Right cardiac atrium (tissue), 5 donors: ENCODE measurements at regions not wholly inside any gene's neighbourhood (a gene's known extent, or its start where the extent isn't known, plus 50 kb on each side); places are given as distances from the start of the nearest gene placed in this dataset.
A peak's percentile ranks its signal among the peaks of the same experiment; 100 is the strongest.

Experiments
- ATAC-seq, 2 donors: fragments of 200-7000 bp; cut with Tn5 transposase; one replicate each; pipeline versions ENCODE4 v1.8.0 to v1.9.1; 2020; ENCODE audit warnings: moderate library complexity in 2 of 2, mild to moderate bottlenecking in 1 of 2
- DNase-seq, 3 donors: peaks; one replicate each; pipeline ENCODE4 v3.0.0-alpha.2; 2020
- H3K27ac ChIP-seq: one replicate; pipeline ENCODE4 v1.5.1; 2013; ENCODE audit warnings: mild to moderate bottlenecking, low read length, control low read depth, moderate library complexity
- H3K27me3 ChIP-seq: one replicate; pipeline ENCODE4 v1.6.1; 2013; ENCODE audit not compliant: control insufficient read depth, insufficient read depth
- H3K4me1 ChIP-seq: one replicate; pipeline ENCODE4 v1.6.1; 2013; ENCODE audit warnings: low read length; ENCODE audit not compliant: control insufficient read depth, insufficient read depth
- H3K4me3 ChIP-seq: one replicate; pipeline ENCODE4 v1.5.1; 2013; ENCODE audit warnings: low read length, control low read depth
- H3K9me3 ChIP-seq: one replicate; pipeline ENCODE4 v1.6.1; 2013; ENCODE audit warnings: low read length; ENCODE audit not compliant: control insufficient read depth
- WGBS: extraction: QIAGEN DNeasy Blood & Tissue Kit; methylation state at CpG from one replicate; pipeline ENCODE4 v1.1.7; 2013; 5-methylcytosine and 5-hydroxymethylcytosine counted together
- intact Hi-C, 4 donors: fragments of 100-400 bp; cut with DNase I; formaldehyde crosslinking; loops; one replicate each; pipeline versions ENCODE4 v1.11.0 to v1.14.0; 2022 to 2023
- donor health status: healthy with polysubstance abuse.
- donor health status: DM: no; HTN: yes; CAD: no.
- donor health status: DM: no; HTN: no; CAD: no.
- donor health status: DM: no; HTN: yes; CAD: no; lungs with severe emphysema.
- donor health status: DM: yes; HTN: yes; CAD: no.

DNA sequence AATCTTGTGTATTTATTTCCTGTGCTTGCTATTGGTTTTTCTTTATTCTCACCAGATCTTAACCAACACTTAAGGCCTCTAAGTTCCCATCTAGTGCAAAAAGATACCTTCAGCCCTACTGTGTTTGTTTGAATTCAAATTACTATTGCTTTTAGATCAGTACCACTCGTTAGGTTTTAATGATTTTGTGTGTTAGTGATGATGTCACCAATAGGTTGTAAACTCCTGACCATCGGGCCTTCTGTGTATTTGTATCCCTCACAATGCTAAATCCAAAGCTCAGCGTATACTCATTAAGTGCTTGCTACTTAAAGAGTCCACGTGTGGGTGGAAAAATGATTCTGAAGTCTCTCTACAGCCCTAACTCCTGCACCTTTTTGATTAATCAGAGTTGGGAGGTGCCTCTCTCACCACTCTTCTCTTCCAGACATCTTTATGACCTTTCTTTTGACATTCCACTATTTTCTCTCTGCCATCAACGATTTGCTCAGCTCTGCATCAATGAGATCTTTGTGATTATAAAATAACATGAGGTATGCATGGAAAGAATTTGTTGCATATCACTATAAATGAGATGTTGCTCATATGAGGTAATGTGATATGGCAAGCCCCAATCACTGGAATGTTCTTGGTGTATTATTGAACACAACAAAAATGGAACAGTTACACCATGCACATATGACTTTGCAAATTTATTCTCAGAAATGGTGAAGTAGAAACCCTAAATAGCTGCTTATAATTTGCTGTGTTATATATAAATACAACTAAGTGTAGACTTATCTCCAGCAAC, 55.1 kb upstream of the LAMA2 start:
- no peak for DNase-seq
- ATAC-seq, result peak; percentile 44 to 51
- no peaks in the 10 kb centered on the region for H3K9me3 ChIP-seq
- intact Hi-C loops, result no loop called here
- no peak overlapping the region for H3K4me3 ChIP-seq
- no peaks in the 10 kb centered on the region for H3K27me3 ChIP-seq
- H3K27ac ChIP-seq, result no peak overlapping the region
- H3K4me1 ChIP-seq, result no peaks in the 10 kb centered on the region
- WGBS, result 69% methylated on average over 5 of the region's 5 CpGs

DNA sequence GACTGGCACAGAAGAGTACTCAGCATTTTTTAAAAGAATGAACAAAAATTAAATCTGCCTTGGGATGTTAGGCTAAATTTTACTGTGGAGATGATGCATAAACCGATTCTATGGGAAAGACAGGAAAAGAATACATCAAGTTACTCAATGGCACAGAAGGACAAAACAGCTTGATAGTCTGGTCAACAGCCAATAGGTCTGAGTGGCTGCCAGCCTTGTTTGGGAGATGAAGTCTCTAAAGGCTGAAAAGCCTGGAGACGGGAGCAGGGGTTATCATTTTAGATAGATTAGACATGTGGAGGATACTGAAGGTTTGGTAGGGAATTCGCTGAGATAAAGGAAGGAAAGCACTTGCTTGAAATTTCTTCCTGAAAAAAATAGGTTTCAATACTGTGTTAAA, 56.3 kb upstream of the LAMA2 start:
- Histone ChIP-seq H3K27me3 (no peaks in the 10 kb centered on the region), H3K4me3 (no peak overlapping the region), H3K27ac (no peak overlapping the region), H3K9me3 (no peaks in the 10 kb centered on the region), H3K4me1 (no peaks in the 10 kb centered on the region)
- peak in 1 of 3 donors; percentile 71 for DNase-seq
- 40% methylated on average over 3 of the region's 3 CpGs for WGBS
- no peak for ATAC-seq
- intact Hi-C loops, result no loop called here

DNA sequence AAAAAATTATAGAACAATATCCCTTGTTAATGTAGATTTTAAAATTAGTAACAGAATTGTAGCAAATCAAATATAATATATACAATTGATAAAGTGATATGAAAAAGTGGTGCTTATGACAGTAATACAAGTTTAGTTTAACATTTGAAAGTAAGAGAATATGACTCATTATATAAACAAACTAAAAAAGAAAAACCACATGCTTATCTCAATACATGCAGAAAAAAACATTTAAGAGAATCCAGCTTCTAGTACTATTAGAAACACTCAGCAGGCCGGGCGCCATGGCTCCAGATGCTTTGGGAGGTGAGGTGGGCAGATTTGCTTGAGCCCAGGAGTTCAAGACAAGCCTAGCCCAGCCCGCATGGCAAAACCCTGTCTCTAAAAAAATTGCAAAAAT, 60.7 kb upstream of the LAMA2 start:
- Histone ChIP-seq H3K9me3 (no peaks in the 10 kb centered on the region), H3K27me3 (no peaks in the 10 kb centered on the region), H3K4me3 (no peak overlapping the region), H3K4me1 (no peaks in the 10 kb centered on the region), H3K27ac (no peak overlapping the region)
- WGBS, result 62% methylated on average over 3 of the region's 3 CpGs
- intact Hi-C loops, result no loop called here
- DNase-seq (peak; percentile 27 to 80 (median 62)), ATAC-seq (peak in 1 of 2 donors; percentile 43)

- DNase-seq, result no peak
- no peaks in the 10 kb centered on the region for H3K9me3 ChIP-seq
- intact Hi-C loops, result no loop called here
- 57% methylated on average over 2 of the region's 2 CpGs for WGBS
- ATAC-seq, result peak in 1 of 2 donors; percentile 40
- no peak overlapping the region for H3K4me3 ChIP-seq
- no peak overlapping the region for H3K27ac ChIP-seq
- no peaks in the 10 kb centered on the region for H3K27me3 ChIP-seq
- H3K4me1 ChIP-seq, result no peaks in the 10 kb centered on the region
These were observed 61.8 kb upstream of the LAMA2 start for GRCh38 chr6:128821116-128821515.

- Histone ChIP-seq H3K27me3 (no peaks in the 10 kb centered on the region), H3K4me1 (no peaks in the 10 kb centered on the region), H3K9me3 (no peaks in the 10 kb centered on the region), H3K4me3 (no peak overlapping the region), H3K27ac (no peak overlapping the region)
- intact Hi-C loops, result loop anchor here in 1 of 4 donors (10.0 kb wide), 1 partner anchor 446 kb away; no protein-coding TSS in a partner anchor
- DNase-seq, result no peak
- ATAC-seq, result no peak
These were observed 74.1 kb upstream of the LAMA2 start for GRCh38 chr6:128808856-128809255.

GRCh38 chr6:128807577-128807976, 75.4 kb upstream of the LAMA2 start:
- Histone ChIP-seq H3K9me3 (no peaks in the 10 kb centered on the region), H3K27me3 (no peaks in the 10 kb centered on the region), H3K4me3 (no peak overlapping the region), H3K27ac (no peak overlapping the region), H3K4me1 (no peaks in the 10 kb centered on the region)
- ATAC-seq (no peak), DNase-seq (no peak)
- intact Hi-C loops, result loop anchor here in 1 of 4 donors (10.0 kb wide), 1 partner anchor 447 kb away; no protein-coding TSS in a partner anchor
- 10% methylated on average over 2 of the region's 2 CpGs for WGBS

- H3K27ac ChIP-seq, result no peak overlapping the region
- no peak overlapping the region for H3K4me3 ChIP-seq
- DNase-seq (peak in 1 of 3 donors; percentile 12), ATAC-seq (peak; percentile 63 to 79)
- whole genome bisulfite sequencing, result 65% methylated on average over 3 of the region's 3 CpGs
- no peaks in the 10 kb centered on the region for H3K9me3 ChIP-seq
- intact Hi-C loops, result loop anchor here in 1 of 4 donors (10.0 kb wide), 1 partner anchor 449 kb away; no protein-coding TSS in a partner anchor
- H3K27me3 ChIP-seq, result no peaks in the 10 kb centered on the region
- H3K4me1 ChIP-seq, result no peaks in the 10 kb centered on the region
These were observed 76.7 kb upstream of the LAMA2 start for GRCh38 chr6:128806261-128806660.

GRCh38 chr6:128803911-128804310, 79.0 kb upstream of the LAMA2 start:
- WGBS, result 43% methylated on average over 3 of the region's 3 CpGs

GRCh38 chr6:128801621-128802020, 81.3 kb upstream of the LAMA2 start:
- Histone ChIP-seq H3K9me3 (no peaks in the 10 kb centered on the region), H3K4me3 (no peak overlapping the region), H3K27ac (no peak overlapping the region), H3K4me1 (no peaks in the 10 kb centered on the region), H3K27me3 (no peaks in the 10 kb centered on the region)
- ATAC-seq (no peak), DNase-seq (no peak)
- intact Hi-C loops, result loop anchor here in 1 of 4 donors (10.0 kb wide), 1 partner anchor 453 kb away; no protein-coding TSS in a partner anchor

More at GRCh38 chr6:128803911-128804310, 79.0 kb upstream of the LAMA2 start:
- no peak overlapping the region for H3K27ac ChIP-seq
- no peak overlapping the region for H3K4me3 ChIP-seq
- DNase-seq, result peak in 1 of 3 donors; percentile 26
- no peaks in the 10 kb centered on the region for H3K4me1 ChIP-seq
- no peaks in the 10 kb centered on the region for H3K27me3 ChIP-seq
- intact Hi-C loops, result loop anchor here in 1 of 4 donors (10.0 kb wide), 1 partner anchor 451 kb away; no protein-coding TSS in a partner anchor
- peak; percentile 72 to 73 for ATAC-seq
- no peaks in the 10 kb centered on the region for H3K9me3 ChIP-seq

DNA sequence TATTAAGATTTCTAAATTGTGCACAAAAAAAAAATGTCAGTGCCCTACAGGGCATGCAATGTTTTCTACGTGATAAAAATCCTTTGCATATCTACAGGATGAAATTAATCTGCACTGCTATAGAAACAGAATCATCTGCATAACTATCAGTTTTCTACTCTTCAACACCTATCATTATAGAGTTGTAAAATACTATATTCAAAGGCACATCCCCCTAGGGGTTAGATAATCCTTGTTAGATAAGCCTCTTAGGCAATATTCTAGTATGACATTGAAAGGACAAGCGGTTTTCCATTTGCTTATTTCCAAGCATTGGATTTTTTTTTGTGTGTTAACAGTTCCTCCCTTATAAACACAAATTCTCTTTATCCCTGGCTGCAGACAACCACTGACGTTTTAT, 98.7 kb upstream of the LAMA2 start:
- intact Hi-C loops, result no loop called here
- Histone ChIP-seq H3K27me3 (no peaks in the 10 kb centered on the region), H3K4me1 (no peaks in the 10 kb centered on the region), H3K4me3 (no peak overlapping the region), H3K9me3 (no peaks in the 10 kb centered on the region), H3K27ac (no peak overlapping the region)
- DNase-seq (no peak), ATAC-seq (no peak)
- WGBS, result 57% methylated on average over 3 of the region's 3 CpGs

GRCh38 chr6:128768187-128768586, 114.8 kb upstream of the LAMA2 start:
- Histone ChIP-seq H3K4me1 (no peaks in the 10 kb centered on the region), H3K27me3 (no peaks in the 10 kb centered on the region), H3K9me3 (no peaks in the 10 kb centered on the region), H3K27ac (no peak overlapping the region), H3K4me3 (no peak overlapping the region)
- intact Hi-C loops, result no loop called here
- no peak for DNase-seq
- 62% methylated on average over 2 of the region's 2 CpGs for WGBS
- no peak for ATAC-seq
